ENCODE measurements at regions not wholly inside any gene's neighbourhood (a gene's known extent, or its start where the extent isn't known, plus 50 kb on each side); places are given as distances from the start of the nearest gene placed in this dataset.

DNA sequence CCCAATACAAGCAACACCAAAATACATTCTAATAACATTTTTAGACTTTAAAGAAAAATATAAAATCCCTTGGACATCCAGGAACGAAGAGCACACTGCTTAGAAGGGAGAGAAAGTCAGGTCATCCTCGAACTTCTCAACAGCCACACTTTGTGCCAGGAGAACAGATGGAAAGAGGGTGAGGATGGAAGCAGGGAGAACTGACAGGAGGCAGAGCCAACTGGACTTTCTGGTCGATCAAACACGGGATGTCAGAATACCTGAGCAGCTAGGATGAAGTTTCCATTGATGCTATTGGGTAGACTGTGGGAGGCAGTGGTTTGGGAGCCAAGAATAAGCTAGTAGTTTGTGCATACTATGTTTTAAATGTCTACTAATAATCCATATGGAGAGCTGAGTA lies 111.4 kb downstream of the TOMM20 start:
- TF ChIP-seq CTCF (IDR thresholded peaks at IDR 0.05; ENCODE audit: insufficient read depth, low read length) (no peak), SPI1 (IDR thresholded peaks at IDR 0.05; ENCODE audit: borderline replicate concordance, low read depth) (no peak), POLR2AphosphoS5 (IDR thresholded peaks at IDR 0.05; ENCODE audit: low read depth) (no peak), GABPA (IDR thresholded peaks at IDR 0.05; ENCODE audit: low read depth) (no peak)
- TF ChIP-seq, protein P1, sequence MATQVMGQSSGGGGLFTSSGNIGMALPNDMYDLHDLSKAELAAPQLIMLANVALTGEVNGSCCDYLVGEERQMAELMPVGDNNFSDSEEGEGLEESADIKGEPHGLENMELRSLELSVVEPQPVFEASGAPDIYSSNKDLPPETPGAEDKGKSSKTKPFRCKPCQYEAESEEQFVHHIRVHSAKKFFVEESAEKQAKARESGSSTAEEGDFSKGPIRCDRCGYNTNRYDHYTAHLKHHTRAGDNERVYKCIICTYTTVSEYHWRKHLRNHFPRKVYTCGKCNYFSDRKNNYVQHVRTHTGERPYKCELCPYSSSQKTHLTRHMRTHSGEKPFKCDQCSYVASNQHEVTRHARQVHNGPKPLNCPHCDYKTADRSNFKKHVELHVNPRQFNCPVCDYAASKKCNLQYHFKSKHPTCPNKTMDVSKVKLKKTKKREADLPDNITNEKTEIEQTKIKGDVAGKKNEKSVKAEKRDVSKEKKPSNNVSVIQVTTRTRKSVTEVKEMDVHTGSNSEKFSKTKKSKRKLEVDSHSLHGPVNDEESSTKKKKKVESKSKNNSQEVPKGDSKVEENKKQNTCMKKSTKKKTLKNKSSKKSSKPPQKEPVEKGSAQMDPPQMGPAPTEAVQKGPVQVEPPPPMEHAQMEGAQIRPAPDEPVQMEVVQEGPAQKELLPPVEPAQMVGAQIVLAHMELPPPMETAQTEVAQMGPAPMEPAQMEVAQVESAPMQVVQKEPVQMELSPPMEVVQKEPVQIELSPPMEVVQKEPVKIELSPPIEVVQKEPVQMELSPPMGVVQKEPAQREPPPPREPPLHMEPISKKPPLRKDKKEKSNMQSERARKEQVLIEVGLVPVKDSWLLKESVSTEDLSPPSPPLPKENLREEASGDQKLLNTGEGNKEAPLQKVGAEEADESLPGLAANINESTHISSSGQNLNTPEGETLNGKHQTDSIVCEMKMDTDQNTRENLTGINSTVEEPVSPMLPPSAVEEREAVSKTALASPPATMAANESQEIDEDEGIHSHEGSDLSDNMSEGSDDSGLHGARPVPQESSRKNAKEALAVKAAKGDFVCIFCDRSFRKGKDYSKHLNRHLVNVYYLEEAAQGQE (IDR thresholded peaks at IDR 0.05; ENCODE audit: insufficient replicate concordance, low read depth) = no peak
- H3K27me3 ChIP-seq (ENCODE audit: insufficient read depth, poor library complexity, severe bottlenecking) = no peaks in the 10 kb centered on the region
- H3K27ac ChIP-seq (replicated peaks) = no peak overlapping the region
- no peak for DNase-seq (ENCODE audit: low read depth in 1 of 2, low spot score in 1 of 2)
- no peak overlapping the region for H3K4me3 ChIP-seq (replicated peaks; ENCODE audit: insufficient read depth, low read length)

DNA sequence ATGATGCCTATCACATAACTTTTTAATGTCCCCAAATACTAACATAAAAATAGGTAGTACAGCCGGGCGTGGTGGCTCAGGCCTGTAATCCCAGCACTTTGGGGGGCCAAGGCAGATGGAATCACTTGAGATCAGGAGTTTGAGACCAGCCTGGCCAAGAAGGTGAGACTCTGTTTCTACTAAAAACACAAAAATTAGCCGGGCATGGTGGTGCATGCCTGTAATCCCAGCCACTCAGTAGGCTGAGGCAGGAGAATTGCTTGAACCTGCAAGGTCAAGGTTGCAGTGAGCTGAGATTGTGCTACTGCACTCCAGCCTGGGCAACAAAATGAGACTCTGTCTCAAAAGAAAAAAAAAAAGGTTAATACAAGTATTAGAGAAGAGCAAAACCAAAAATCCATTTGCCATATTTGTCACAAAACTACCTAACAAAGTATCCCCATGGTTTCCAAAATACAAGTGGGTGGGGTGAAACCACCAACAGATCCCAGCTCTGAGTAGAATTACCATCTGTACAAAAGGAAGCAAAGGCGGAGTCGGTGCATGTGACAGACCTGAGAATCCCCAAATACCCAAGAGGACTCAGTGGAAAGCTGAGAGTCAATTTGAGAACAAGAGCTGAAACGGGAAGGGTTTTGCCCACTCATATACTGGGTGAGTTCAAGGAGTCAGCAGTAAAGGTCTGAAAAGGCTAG lies 113.2 kb downstream of the TOMM20 start:
- H3K27ac ChIP-seq (replicated peaks) = no peak overlapping the region
- H3K27me3 ChIP-seq (ENCODE audit: insufficient read depth, poor library complexity, severe bottlenecking) = no peaks in the 10 kb centered on the region
- DNase-seq (ENCODE audit: low read depth in 1 of 2, low spot score in 1 of 2) = no peak
- no peak overlapping the region for H3K4me3 ChIP-seq (replicated peaks; ENCODE audit: insufficient read depth, low read length)
- no peak for TF ChIP-seq CTCF (IDR thresholded peaks at IDR 0.05; ENCODE audit: insufficient read depth, low read length)
- no peak for TF ChIP-seq POLR2AphosphoS5 (IDR thresholded peaks at IDR 0.05; ENCODE audit: low read depth)
- TF ChIP-seq SPI1 (IDR thresholded peaks at IDR 0.05; ENCODE audit: borderline replicate concordance, low read depth) = no peak
- TF ChIP-seq, protein P1 (IDR thresholded peaks at IDR 0.05; ENCODE audit: insufficient replicate concordance, low read depth) = no peak
- no peak for TF ChIP-seq GABPA (IDR thresholded peaks at IDR 0.05; ENCODE audit: low read depth)

DNA sequence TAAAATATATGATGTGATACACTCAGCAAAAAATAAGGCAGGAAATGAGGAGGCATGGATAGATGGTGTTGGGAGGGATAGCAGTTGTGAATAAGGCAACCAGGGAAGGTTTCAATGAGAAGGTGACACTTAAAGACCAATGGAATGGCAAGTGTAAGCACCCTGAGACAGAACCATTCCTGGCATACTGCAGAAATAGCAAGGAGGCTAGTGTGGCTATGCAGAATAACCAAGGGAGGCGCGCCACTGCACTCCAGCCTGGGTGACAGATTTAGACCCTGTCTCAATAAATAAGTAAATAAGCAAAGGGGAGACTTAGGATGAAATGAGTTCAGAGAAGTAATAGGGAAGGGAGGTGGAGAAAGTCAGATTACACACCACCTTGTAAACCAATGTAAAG lies 113.9 kb downstream of the TOMM20 start:
- TF ChIP-seq CTCF (IDR thresholded peaks at IDR 0.05; ENCODE audit: insufficient read depth, low read length) (no peak), GABPA (IDR thresholded peaks at IDR 0.05; ENCODE audit: low read depth) (no peak), POLR2AphosphoS5 (IDR thresholded peaks at IDR 0.05; ENCODE audit: low read depth) (no peak), SPI1 (IDR thresholded peaks at IDR 0.05; ENCODE audit: borderline replicate concordance, low read depth) (no peak)
- TF ChIP-seq, protein P1 (IDR thresholded peaks at IDR 0.05; ENCODE audit: insufficient replicate concordance, low read depth) = no peak
- H3K27ac ChIP-seq (replicated peaks) = no peak overlapping the region

More for the DNA sequence above, 113.9 kb downstream of the TOMM20 start:
- no peaks in the 10 kb centered on the region for H3K27me3 ChIP-seq (ENCODE audit: insufficient read depth, poor library complexity, severe bottlenecking)
- no peak for DNase-seq (ENCODE audit: low read depth in 1 of 2, low spot score in 1 of 2)
- H3K4me3 ChIP-seq (replicated peaks; ENCODE audit: insufficient read depth, low read length) = no peak overlapping the region

Data from HL-60 (cell line).